Trophoblast cell (in vitro differentiated cells and primary cell): ENCODE measurements at regions not wholly inside any gene's neighbourhood (a gene's known extent, or its start where the extent isn't known, plus 50 kb on each side); places are given as distances from the start of the nearest gene placed in this dataset.

Experiments
- DNase-seq, 2 donors: peaks; one replicate each; pipeline ENCODE4 v3.0.0-alpha.2; 2016
- H2AFZ ChIP-seq: 2 replicates; pipeline ENCODE4 v1.6.1; 2013; ENCODE audit warnings: low read length, moderate library complexity, mild to moderate bottlenecking; ENCODE audit not compliant: insufficient read depth, poor library complexity
- H2AK5ac ChIP-seq: 2 replicates; pipeline ENCODE4 v1.6.1; 2013; ENCODE audit warnings: mild to moderate bottlenecking, low read length
- H2BK120ac ChIP-seq: 2 replicates; pipeline ENCODE4 v1.6.1; 2013; ENCODE audit warnings: low read length, mild to moderate bottlenecking, moderate library complexity; ENCODE audit not compliant: insufficient read depth, poor library complexity
- H2BK12ac ChIP-seq: 2 replicates; pipeline ENCODE4 v1.6.1; 2013; ENCODE audit warnings: mild to moderate bottlenecking, low read length, moderate library complexity
- H2BK5ac ChIP-seq: 2 replicates; pipeline ENCODE4 v1.6.1; 2013; ENCODE audit warnings: low read length, low read depth, moderate library complexity, mild to moderate bottlenecking; ENCODE audit not compliant: poor library complexity
- H3K14ac ChIP-seq: 2 replicates; pipeline ENCODE4 v1.6.1; 2013; ENCODE audit warnings: mild to moderate bottlenecking, low read length
- H3K18ac ChIP-seq: 2 replicates; pipeline ENCODE4 v1.6.1; 2013; ENCODE audit warnings: mild to moderate bottlenecking, low read length
- H3K23ac ChIP-seq: 2 replicates; pipeline ENCODE4 v1.6.1; 2013; ENCODE audit warnings: low read length
- H3K27ac ChIP-seq: 2 replicates; pipeline ENCODE4 v1.5.1; 2013; ENCODE audit warnings: low read depth, mild to moderate bottlenecking, inconsistent platforms, low read length, moderate library complexity
- H3K27me3 ChIP-seq: 2 replicates; pipeline ENCODE4 v1.6.1; 2013; ENCODE audit warnings: inconsistent platforms, mild to moderate bottlenecking, low read length, moderate library complexity; ENCODE audit not compliant: insufficient read depth
- H3K36me3 ChIP-seq, 2 experiments: 1 replicate in 1 of 2; 2 replicates in 1 of 2; pipeline ENCODE4 v1.6.1; 2013; ENCODE audit warnings: low read length in 2 of 2, mild to moderate bottlenecking in 2 of 2, moderate library complexity in 1 of 2; ENCODE audit not compliant: insufficient read depth in 2 of 2, control insufficient read depth in 1 of 2
- H3K4ac ChIP-seq: 2 replicates; pipeline ENCODE4 v1.6.1; 2013; ENCODE audit warnings: low read depth, mild to moderate bottlenecking, low read length, moderate library complexity
- H3K4me1 ChIP-seq, 2 experiments: 1 replicate in 1 of 2; 2 replicates in 1 of 2; pipeline ENCODE4 v1.6.1; 2013; ENCODE audit warnings: low read length in 2 of 2, mild to moderate bottlenecking in 2 of 2, moderate library complexity in 1 of 2; ENCODE audit not compliant: insufficient read depth in 2 of 2, control insufficient read depth in 1 of 2
- H3K4me2 ChIP-seq: 2 replicates; pipeline ENCODE4 v1.6.1; 2013; ENCODE audit warnings: inconsistent platforms, mild to moderate bottlenecking, low read length, moderate library complexity
- H3K4me3 ChIP-seq: 2 replicates; pipeline ENCODE4 v1.5.1; 2013; ENCODE audit warnings: mild to moderate bottlenecking, low read depth, low read length, inconsistent platforms
- H3K79me1 ChIP-seq: one replicate; pipeline ENCODE4 v1.6.1; 2013; ENCODE audit warnings: low read length
- H3K79me2 ChIP-seq: 2 replicates; pipeline ENCODE4 v1.6.1; 2013; ENCODE audit warnings: low read length, mild to moderate bottlenecking; ENCODE audit not compliant: control insufficient read depth, insufficient read depth, poor library complexity
- H3K9ac ChIP-seq: 2 replicates; pipeline ENCODE4 v1.6.1; 2013; ENCODE audit warnings: mild to moderate bottlenecking, low read length
- H3K9me3 ChIP-seq: 2 replicates; pipeline ENCODE4 v1.6.1; 2013; ENCODE audit warnings: low read depth, mild to moderate bottlenecking, control low read depth, inconsistent platforms, low read length; ENCODE audit not compliant: insufficient read depth
- H4K12ac ChIP-seq: 2 replicates; pipeline ENCODE4 v1.6.1; 2013; ENCODE audit warnings: low read depth, mild to moderate bottlenecking, low read length, moderate library complexity
- H4K8ac ChIP-seq: 2 replicates; pipeline ENCODE4 v1.6.1; 2013; ENCODE audit warnings: low read depth, mild to moderate bottlenecking, low read length, moderate library complexity
- H4K91ac ChIP-seq: one replicate; pipeline ENCODE4 v1.6.1; 2013; ENCODE audit warnings: low read depth, mild to moderate bottlenecking, low read length, moderate library complexity
- WGBS: extraction: QIAGEN DNeasy Blood & Tissue Kit; methylation state at CpG from one replicate; pipeline ENCODE4 v1.1.7; 2013; ENCODE audit warnings: missing lambda C conversion rate; ENCODE audit not compliant: insufficient read length, insufficient coverage; ENCODE audit errors: extremely low coverage; 5-methylcytosine and 5-hydroxymethylcytosine counted together

DNA sequence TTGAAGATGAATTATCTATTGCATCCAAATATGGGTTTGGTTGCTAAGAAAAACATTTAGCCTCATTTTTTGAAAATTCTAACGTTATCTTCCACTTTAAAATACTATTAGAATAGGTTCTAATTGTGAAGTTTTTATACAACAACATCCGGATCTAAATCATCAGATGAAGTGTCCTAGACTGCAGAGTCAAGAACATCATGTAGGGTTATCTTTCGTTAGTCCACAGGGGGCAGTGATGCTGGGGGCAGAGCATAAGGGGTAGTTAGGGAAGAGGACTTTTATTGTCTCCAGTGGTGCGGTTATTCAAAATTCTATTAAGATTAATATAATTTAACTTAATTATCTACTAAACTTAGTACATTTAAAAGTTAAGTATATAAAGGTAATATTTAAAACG lies 990.6 kb upstream of the PHF14 start:
- Histone ChIP-seq H3K9ac (no peak overlapping the region), H3K4me1 (no peaks in the 10 kb centered on the region), H3K9me3 (no peaks in the 10 kb centered on the region), H3K27ac (no peak overlapping the region), H3K4ac (no peak overlapping the region), H3K79me2 (no peaks in the 10 kb centered on the region), H3K79me1 (no peaks in the 10 kb centered on the region), H3K36me3 (no peaks in the 10 kb centered on the region), H2BK120ac (no peak overlapping the region), H3K14ac (no peak overlapping the region), H3K27me3 (no peaks in the 10 kb centered on the region), H2BK5ac (no peak overlapping the region), H4K91ac (no peak overlapping the region), H3K4me3 (no peak overlapping the region), H4K12ac (no peak overlapping the region), H3K23ac (no peak overlapping the region), H2AK5ac (no peak overlapping the region), H3K4me2 (no peak overlapping the region), H3K18ac (no peak overlapping the region), H2BK12ac (no peak overlapping the region), H4K8ac (no peak overlapping the region), H2AFZ (no peak overlapping the region)
- no peak for DNase-seq
- WGBS, result no CpG with 5 or more reads among the region's 5 CpGs

GRCh38 chr7:10015687-10016086 lies 958.0 kb upstream of the PHF14 start:
- H3K4me1 ChIP-seq, result no peaks in the 10 kb centered on the region
- no peak overlapping the region for H4K91ac ChIP-seq
- H2BK120ac ChIP-seq, result no peak overlapping the region
- no peaks in the 10 kb centered on the region for H3K27me3 ChIP-seq
- no peak overlapping the region for H3K23ac ChIP-seq
- no peak overlapping the region for H3K9ac ChIP-seq
- H3K9me3 ChIP-seq, result peaks cover 6% of the 10 kb centered on the region
- no peaks in the 10 kb centered on the region for H3K36me3 ChIP-seq
- H3K79me1 ChIP-seq, result no peaks in the 10 kb centered on the region
- H2AFZ ChIP-seq, result no peak overlapping the region
- WGBS, result no CpG with 5 or more reads among the region's 1 CpG
- H2AK5ac ChIP-seq, result no peak overlapping the region
- H3K4ac ChIP-seq, result no peak overlapping the region
- no peaks in the 10 kb centered on the region for H3K79me2 ChIP-seq
- H4K12ac ChIP-seq, result no peak overlapping the region
- no peak overlapping the region for H3K4me3 ChIP-seq
- H2BK12ac ChIP-seq, result no peak overlapping the region
- no peak overlapping the region for H3K4me2 ChIP-seq
- DNase-seq, result no peak
- no peak overlapping the region for H3K27ac ChIP-seq
- no peak overlapping the region for H2BK5ac ChIP-seq
- no peak overlapping the region for H4K8ac ChIP-seq
- no peak overlapping the region for H3K18ac ChIP-seq
- H3K14ac ChIP-seq, result no peak overlapping the region

- no peaks in the 10 kb centered on the region for H3K79me1 ChIP-seq
- no peak for DNase-seq
- no peak overlapping the region for H2BK5ac ChIP-seq
- H3K9me3 ChIP-seq, result no peaks in the 10 kb centered on the region
- no peaks in the 10 kb centered on the region for H3K27me3 ChIP-seq
- H3K14ac ChIP-seq, result no peak overlapping the region
- H2AK5ac ChIP-seq, result no peak overlapping the region
- H4K12ac ChIP-seq, result no peak overlapping the region
- H4K91ac ChIP-seq, result no peak overlapping the region
- no peak overlapping the region for H2BK12ac ChIP-seq
- H2BK120ac ChIP-seq, result no peak overlapping the region
- H3K4me2 ChIP-seq, result no peak overlapping the region
- no peaks in the 10 kb centered on the region for H3K79me2 ChIP-seq
- no peak overlapping the region for H4K8ac ChIP-seq
- no peak overlapping the region for H3K4me3 ChIP-seq
- no peak overlapping the region for H3K23ac ChIP-seq
- no peak overlapping the region for H3K18ac ChIP-seq
- no peaks in the 10 kb centered on the region for H3K4me1 ChIP-seq
- H3K27ac ChIP-seq, result no peak overlapping the region
- no peak overlapping the region for H2AFZ ChIP-seq
- no peak overlapping the region for H3K4ac ChIP-seq
- H3K36me3 ChIP-seq, result no peaks in the 10 kb centered on the region
- no CpG with 5 or more reads among the region's 3 CpGs for WGBS
- no peak overlapping the region for H3K9ac ChIP-seq
These were observed 951.2 kb upstream of the PHF14 start for GRCh38 chr7:10022480-10022879.

GRCh38 chr7:10022957-10023356 lies 950.7 kb upstream of the PHF14 start:
- WGBS, result no CpG with 5 or more reads among the region's 2 CpGs
- H3K27me3 ChIP-seq, result no peaks in the 10 kb centered on the region
- H3K79me2 ChIP-seq, result no peaks in the 10 kb centered on the region
- no peak overlapping the region for H3K18ac ChIP-seq
- H3K4ac ChIP-seq, result no peak overlapping the region
- H3K4me3 ChIP-seq, result no peak overlapping the region
- H3K79me1 ChIP-seq, result no peaks in the 10 kb centered on the region
- no peak overlapping the region for H4K12ac ChIP-seq
- no peaks in the 10 kb centered on the region for H3K9me3 ChIP-seq
- no peak overlapping the region for H2BK120ac ChIP-seq
- H3K4me1 ChIP-seq, result no peaks in the 10 kb centered on the region
- H3K23ac ChIP-seq, result no peak overlapping the region
- H3K4me2 ChIP-seq, result no peak overlapping the region
- no peak overlapping the region for H4K8ac ChIP-seq
- H3K27ac ChIP-seq, result no peak overlapping the region
- no peak overlapping the region for H4K91ac ChIP-seq
- H2AK5ac ChIP-seq, result no peak overlapping the region
- no peak overlapping the region for H3K9ac ChIP-seq
- H2BK12ac ChIP-seq, result no peak overlapping the region
- no peak overlapping the region for H3K14ac ChIP-seq
- peak in 1 of 2 donors; percentile 9 for DNase-seq
- H2BK5ac ChIP-seq, result no peak overlapping the region
- no peak overlapping the region for H2AFZ ChIP-seq
- H3K36me3 ChIP-seq, result no peaks in the 10 kb centered on the region
